ENCODE measurements at regions not wholly inside any gene's neighbourhood (a gene's known extent, or its start where the extent isn't known, plus 50 kb on each side); places are given as distances from the start of the nearest gene placed in this dataset.

GRCh38 chr22:45088576-45088975 is 75.1 kb upstream of the NUP50 start:
- TF ChIP-seq, protein P1, sequence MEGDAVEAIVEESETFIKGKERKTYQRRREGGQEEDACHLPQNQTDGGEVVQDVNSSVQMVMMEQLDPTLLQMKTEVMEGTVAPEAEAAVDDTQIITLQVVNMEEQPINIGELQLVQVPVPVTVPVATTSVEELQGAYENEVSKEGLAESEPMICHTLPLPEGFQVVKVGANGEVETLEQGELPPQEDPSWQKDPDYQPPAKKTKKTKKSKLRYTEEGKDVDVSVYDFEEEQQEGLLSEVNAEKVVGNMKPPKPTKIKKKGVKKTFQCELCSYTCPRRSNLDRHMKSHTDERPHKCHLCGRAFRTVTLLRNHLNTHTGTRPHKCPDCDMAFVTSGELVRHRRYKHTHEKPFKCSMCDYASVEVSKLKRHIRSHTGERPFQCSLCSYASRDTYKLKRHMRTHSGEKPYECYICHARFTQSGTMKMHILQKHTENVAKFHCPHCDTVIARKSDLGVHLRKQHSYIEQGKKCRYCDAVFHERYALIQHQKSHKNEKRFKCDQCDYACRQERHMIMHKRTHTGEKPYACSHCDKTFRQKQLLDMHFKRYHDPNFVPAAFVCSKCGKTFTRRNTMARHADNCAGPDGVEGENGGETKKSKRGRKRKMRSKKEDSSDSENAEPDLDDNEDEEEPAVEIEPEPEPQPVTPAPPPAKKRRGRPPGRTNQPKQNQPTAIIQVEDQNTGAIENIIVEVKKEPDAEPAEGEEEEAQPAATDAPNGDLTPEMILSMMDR (IDR thresholded peaks at IDR 0.05): no peak
- TF ChIP-seq EZH2 (IDR thresholded peaks at IDR 0.05; ENCODE audit: borderline replicate concordance, insufficient read depth, low read depth, low read length, poor library complexity, severe bottlenecking): no peak
